H1 (cell line): ENCODE measurements at regions not wholly inside any gene's neighbourhood (a gene's known extent, or its start where the extent isn't known, plus 50 kb on each side); places are given as distances from the start of the nearest gene placed in this dataset.

Source experiments
- CTBP2 ChIP-seq: IDR thresholded peaks from 2 replicates; pipeline ENCODE4 v1.7.0; 2011; ENCODE audit warnings: borderline replicate concordance, mild to moderate bottlenecking, moderate library complexity, mixed read lengths, low read length; ENCODE audit not compliant: insufficient read depth, insufficient read length
- POLR2AphosphoS5 ChIP-seq: IDR thresholded peaks from 2 replicates; pipeline ENCODE4 v1.6.1; 2011; ENCODE audit warnings: low read depth, low read length
- ZNF274 ChIP-seq: IDR thresholded peaks from 2 replicates; pipeline ENCODE4 v1.7.0; 2012; ENCODE audit warnings: low read length, borderline replicate concordance; ENCODE audit errors: extremely low read depth

GRCh38 chr11:62024936-62025486 is 57.6 kb upstream of the FTH1 start (continued):
- TF ChIP-seq POLR2AphosphoS5 (no peak), CTBP2 (no peak), ZNF274 (no peak)
